ENCODE measurements at regions not wholly inside any gene's neighbourhood (a gene's known extent, or its start where the extent isn't known, plus 50 kb on each side); places are given as distances from the start of the nearest gene placed in this dataset.

GRCh38 chr5:144585681-144586080 lies 415.0 kb downstream of the KCTD16 start:
- Histone ChIP-seq H2AFZ (no peak overlapping the region), H3F3A (replicated peaks; ENCODE audit: low read depth) (no peaks in the 10 kb centered on the region), H3K4me3 (no peak overlapping the region), H3K36me3 (ENCODE audit: insufficient read depth) (no peaks in the 10 kb centered on the region), H3K9me2 (ENCODE audit: insufficient read depth) (no peaks in the 10 kb centered on the region), H3K27ac (ENCODE audit: low read depth) (no peak overlapping the region), H4K20me1 (replicated peaks; ENCODE audit: insufficient read depth) (no peaks in the 10 kb centered on the region), H3K4me1 (ENCODE audit: insufficient read depth) (peaks cover 13% of the 10 kb centered on the region), H3K27me3 (ENCODE audit: insufficient read depth) (no peaks in the 10 kb centered on the region), H3K4me2 (no peak overlapping the region), H3K79me2 (replicated peaks; ENCODE audit: insufficient read depth) (no peaks in the 10 kb centered on the region)
- Mint-ChIP-seq H3K36me3 (ENCODE audit: low read depth) (no peaks in the 10 kb centered on the region), H3K9me3 (no peaks in the 10 kb centered on the region), H3K4me3 (no peak overlapping the region), H3K27me3 (ENCODE audit: insufficient read depth, low read depth, poor library complexity) (no peaks in the 10 kb centered on the region), H3K27ac (no peak overlapping the region), H3K4me1 (peaks cover 20% of the 10 kb centered on the region)
- TF ChIP-seq EZH2phosphoT487 (IDR thresholded peaks at IDR 0.05; ENCODE audit: unreplicated experiment) (no peak), ZNF462 (CRISPR knock-in tag; IDR thresholded peaks at IDR 0.05) (no peak), NANOG (IDR thresholded peaks at IDR 0.05; ENCODE audit: borderline replicate concordance) (no peak), JUNB (IDR thresholded peaks at IDR 0.05; ENCODE audit: unreplicated experiment) (no peak)
- ATAC-seq (no peak), DNase-seq (ENCODE audit: low spot score) (no peak)

- no peak overlapping the region for H3K27ac Mint-ChIP-seq
- Histone ChIP-seq H4K20me1 (replicated peaks; ENCODE audit: insufficient read depth) (no peaks in the 10 kb centered on the region), H3K4me3 (no peak overlapping the region), H3K36me3 (ENCODE audit: insufficient read depth) (no peaks in the 10 kb centered on the region), H3K9me2 (ENCODE audit: insufficient read depth) (0 out of 2 replicates have a peak, but pooled peaks cover 2% of the 10 kb centered on the region), H3F3A (replicated peaks; ENCODE audit: low read depth) (no peaks in the 10 kb centered on the region), H2AFZ (peak overlapping the region; percentile 11), H3K27ac (ENCODE audit: low read depth) (no peak overlapping the region), H3K4me2 (peak overlapping the region; percentile 49), H3K79me2 (replicated peaks; ENCODE audit: insufficient read depth) (no peaks in the 10 kb centered on the region), H3K27me3 (ENCODE audit: insufficient read depth) (no peaks in the 10 kb centered on the region), H3K4me1 (ENCODE audit: insufficient read depth) (peaks cover 13% of the 10 kb centered on the region)
- TF ChIP-seq ZNF114 (CRISPR knock-in tag; IDR thresholded peaks at IDR 0.05) (no peak), ZNF462 (CRISPR knock-in tag; IDR thresholded peaks at IDR 0.05) (0 out of 2 replicates have a peak, but pooled peaks have one; percentile 61)
- ATAC-seq (peak; percentile 94), DNase-seq (ENCODE audit: low spot score) (peak; percentile 21)
- H3K4me1 Mint-ChIP-seq = peaks cover 22% of the 10 kb centered on the region
- no peaks in the 10 kb centered on the region for H3K36me3 Mint-ChIP-seq (ENCODE audit: low read depth)
- no peaks in the 10 kb centered on the region for H3K27me3 Mint-ChIP-seq (ENCODE audit: insufficient read depth, low read depth, poor library complexity)
- no peaks in the 10 kb centered on the region for H3K9me3 Mint-ChIP-seq
- no peak overlapping the region for H3K4me3 Mint-ChIP-seq
Observed at GRCh38 chr5:144583541-144584449, 413.1 kb downstream of the KCTD16 start.

All from GM23338 (cell line).